ENCODE measurements at regions not wholly inside any gene's neighbourhood (a gene's known extent, or its start where the extent isn't known, plus 50 kb on each side); places are given as distances from the start of the nearest gene placed in this dataset.

GRCh38 chr5:12840972-12841371 lies 936.7 kb upstream of the CTNND2 start:
- no peak overlapping the region for H3K4me3 ChIP-seq (ENCODE audit: extremely low read depth in 1 of 4, insufficient read depth in 2 of 4, low read depth in 3 of 4, low read length in 4 of 4)
- CTCF ChIA-PET (ENCODE audit: partially characterized antibody), result no interaction called here
- TF ChIP-seq BACH1 (IDR thresholded peaks at IDR 0.05; ENCODE audit: low read length) (no peak), BRCA1 (IDR thresholded peaks at IDR 0.05; ENCODE audit: low read depth, low read length) (no peak), HDAC2 (IDR thresholded peaks at IDR 0.05; ENCODE audit: borderline replicate concordance in 1 of 2, low read depth in 2 of 2, low read length in 2 of 2) (no peak), RFX5 (IDR thresholded peaks at IDR 0.05; ENCODE audit: borderline replicate concordance, low read depth, low read length) (no peak), RNF2 (IDR thresholded peaks at IDR 0.05; ENCODE audit: borderline replicate concordance, low read depth, low read length, missing control alignments, poor library complexity, severe bottlenecking) (no peak)

More at GRCh38 chr5:12840972-12841371, 936.7 kb upstream of the CTNND2 start:
- Histone ChIP-seq H3K23me2 (ENCODE audit: low read depth, low read length) (no peaks in the 10 kb centered on the region), H3K4ac (replicated peaks; ENCODE audit: insufficient read length, low read depth, low read length) (no peak overlapping the region), H3K4me2 (ENCODE audit: insufficient read depth in 1 of 2, low read depth in 2 of 2, low read length in 2 of 2) (no peak overlapping the region), H3K9me3 (ENCODE audit: insufficient read depth in 2 of 2, low read depth in 1 of 2, low read length in 1 of 2) (no peaks in the 10 kb centered on the region), H4K5ac (ENCODE audit: insufficient read length, low read depth, low read length) (no peak overlapping the region), H3K27me3 (replicated peaks in 1 of 4; ENCODE audit: control insufficient read depth in 3 of 4, extremely low read depth in 1 of 4, insufficient read depth in 3 of 4, low read length in 3 of 4) (no peaks in the 10 kb centered on the region), H3K79me1 (ENCODE audit: low read depth, low read length) (no peaks in the 10 kb centered on the region), H3K18ac (ENCODE audit: extremely low read depth, low read length) (no peak overlapping the region), H3K56ac (replicated peaks; ENCODE audit: insufficient read length, low read depth, low read length) (no peak overlapping the region), H2BK20ac (ENCODE audit: low read length) (no peak overlapping the region), H2BK120ac (replicated peaks; ENCODE audit: low read depth, low read length) (no peak overlapping the region), H4K8ac (ENCODE audit: extremely low read depth, insufficient read depth, low read length) (no peak overlapping the region), H3K9ac (replicated peaks in 1 of 4; ENCODE audit: extremely low read depth in 1 of 4, low read depth in 3 of 4, low read length in 3 of 4) (no peak overlapping the region), H4K91ac (replicated peaks; ENCODE audit: insufficient read length, low read length) (no peak overlapping the region), H3K14ac (ENCODE audit: insufficient read length) (no peak overlapping the region), H3K27ac (ENCODE audit: low read depth, low read length) (no peak overlapping the region), H3K79me2 (ENCODE audit: control insufficient read depth in 1 of 2, insufficient read depth in 2 of 2, low read length in 2 of 2) (no peaks in the 10 kb centered on the region), H3K4me1 (replicated peaks in 1 of 4; ENCODE audit: control insufficient read depth in 3 of 4, insufficient read depth in 4 of 4, low read length in 3 of 4) (peaks cover 0 to 5% (median 2%) of the 10 kb centered on the region in 4 experiments; a peak in 3 of 7 replicates), H3K23ac (ENCODE audit: insufficient read length) (no peak overlapping the region), H4K20me1 (replicated peaks in 1 of 2; ENCODE audit: control insufficient read depth in 1 of 2, insufficient read depth in 2 of 2, low read length in 2 of 2) (no peaks in the 10 kb centered on the region), H2BK12ac (ENCODE audit: low read depth, low read length) (no peak overlapping the region), H3K36me3 (ENCODE audit: control insufficient read depth in 2 of 4, insufficient read depth in 4 of 4, low read length in 3 of 4) (no peaks in the 10 kb centered on the region), H2AFZ (ENCODE audit: low read length) (no peak overlapping the region), H2AK5ac (ENCODE audit: low read depth, low read length) (no peak overlapping the region), H2BK5ac (ENCODE audit: low read depth, low read length) (no peak overlapping the region), H2BK15ac (ENCODE audit: low read length) (no peak overlapping the region)
- POLR2A ChIA-PET (ENCODE audit: partially characterized antibody), result no interaction called here
- FAIRE-seq, result no peak
- DNase-seq (ENCODE audit: low read depth in 1 of 2, low spot score in 2 of 2), result no peak
- 87% methylated on average over 4 of the region's 4 CpGs; no CpG with 5 or more reads in 1 of the 2 experiments for WGBS, 2 experiments (ENCODE audit: extremely low coverage in 1 of 2, insufficient coverage in 1 of 2, insufficient read length in 1 of 2, insufficient replicate concordance in 2 of 2, low coverage in 1 of 2, low lambda C conversion rate in 2 of 2, missing lambda C conversion rate in 1 of 2)

All from H1 (cell line).